ENCODE measurements at regions not wholly inside any gene's neighbourhood (a gene's known extent, or its start where the extent isn't known, plus 50 kb on each side); places are given as distances from the start of the nearest gene placed in this dataset.
"Not testable (repeated sequence)": the region's sequence is repeated elsewhere in the genome, so short reads cannot be mapped to it uniquely, and the experiment has no call there.

- no peak for DNase-seq (ENCODE audit: low spot score)
These were observed 115.7 kb upstream of the ADAMTS9 start for GRCh38 chr3:64803469-64803868.

- no peak for DNase-seq (ENCODE audit: low spot score)
These were observed 114.7 kb upstream of the ADAMTS9 start for GRCh38 chr3:64802460-64802859.

- no peak for DNase-seq (ENCODE audit: low spot score)
These were observed 114.1 kb upstream of the ADAMTS9 start for GRCh38 chr3:64801856-64802255.

- DNase-seq (ENCODE audit: low spot score), result no peak
These were observed 111.8 kb upstream of the ADAMTS9 start for GRCh38 chr3:64799606-64800005.

GRCh38 chr3:64798316-64798715 is 110.5 kb upstream of the ADAMTS9 start:
- no peak for DNase-seq (ENCODE audit: low spot score)

- DNase-seq (ENCODE audit: low spot score), result no peak
These were observed 109.0 kb upstream of the ADAMTS9 start for GRCh38 chr3:64796607-64797399.

GRCh38 chr3:64792445-64792844 is 104.6 kb upstream of the ADAMTS9 start:
- no peak for DNase-seq (ENCODE audit: low spot score)

- no peak for DNase-seq (ENCODE audit: low spot score)
These were observed 101.3 kb upstream of the ADAMTS9 start for GRCh38 chr3:64789111-64789510.

- no peak for DNase-seq (ENCODE audit: low spot score)
These were observed 95.4 kb upstream of the ADAMTS9 start for GRCh38 chr3:64783200-64783599.

GRCh38 chr3:64780923-64781322 is 93.1 kb upstream of the ADAMTS9 start:
- DNase-seq (ENCODE audit: low spot score), result not testable (repeated sequence)

- no peak for DNase-seq (ENCODE audit: low spot score)
These were observed 85.3 kb upstream of the ADAMTS9 start for GRCh38 chr3:64773137-64773536.

GRCh38 chr3:64766440-64766839 is 78.6 kb upstream of the ADAMTS9 start:
- no peak for DNase-seq (ENCODE audit: low spot score)

GRCh38 chr3:64765947-64766346 is 78.1 kb upstream of the ADAMTS9 start:
- DNase-seq (ENCODE audit: low spot score), result no peak

- no peak for DNase-seq (ENCODE audit: low spot score)
These were observed 76.7 kb upstream of the ADAMTS9 start for GRCh38 chr3:64764386-64764929.

GRCh38 chr3:64763980-64764379 is 76.2 kb upstream of the ADAMTS9 start:
- DNase-seq (ENCODE audit: low spot score), result no peak

- no peak for DNase-seq (ENCODE audit: low spot score)
These were observed 73.9 kb upstream of the ADAMTS9 start for GRCh38 chr3:64761729-64762128.

- no peak for DNase-seq (ENCODE audit: low spot score)
These were observed 72.5 kb upstream of the ADAMTS9 start for GRCh38 chr3:64760258-64760657.

- DNase-seq (ENCODE audit: low spot score), result no peak
These were observed 72.0 kb upstream of the ADAMTS9 start for GRCh38 chr3:64759811-64760210.

GRCh38 chr3:64756398-64756986 is 68.7 kb upstream of the ADAMTS9 start:
- no peak for DNase-seq (ENCODE audit: low spot score)

- DNase-seq (ENCODE audit: low spot score), result no peak
These were observed 60.6 kb upstream of the ADAMTS9 start for GRCh38 chr3:64748244-64748904.

- no peak for DNase-seq (ENCODE audit: low spot score)
These were observed 59.9 kb upstream of the ADAMTS9 start for GRCh38 chr3:64747679-64748078.

- DNase-seq (ENCODE audit: low spot score), result no peak
These were observed 56.1 kb upstream of the ADAMTS9 start for GRCh38 chr3:64743887-64744243.

Data from HuH-7.5 (cell line).